OCI-LY1 (cell line): ENCODE measurements at regions not wholly inside any gene's neighbourhood (a gene's known extent, or its start where the extent isn't known, plus 50 kb on each side); places are given as distances from the start of the nearest gene placed in this dataset.

Experiments used
- EZH2 ChIP-seq: fragments of 200-600 bp; sonication (generic), shearing (Covaris generic); IDR thresholded peaks from 2 replicates; pipeline ENCODE4 v1.8.0; 2017; ENCODE audit warnings: borderline replicate concordance, mixed run types, mild to moderate bottlenecking, antibody characterized with exemption, low read length, moderate library complexity, mixed read lengths
- TF ChIP-seq, protein P1 (sequence below): fragments of 200-600 bp; sonication (generic), shearing (Covaris generic); IDR thresholded peaks from 2 replicates; pipeline ENCODE4 v1.5.1; 2017; ENCODE audit warnings: mild to moderate bottlenecking, antibody characterized with exemption, low read length, moderate library complexity, mixed read lengths

GRCh38 chr19:28670836-28671235, 542.1 kb downstream of the UQCRFS1 start:
- TF ChIP-seq, protein P1, sequence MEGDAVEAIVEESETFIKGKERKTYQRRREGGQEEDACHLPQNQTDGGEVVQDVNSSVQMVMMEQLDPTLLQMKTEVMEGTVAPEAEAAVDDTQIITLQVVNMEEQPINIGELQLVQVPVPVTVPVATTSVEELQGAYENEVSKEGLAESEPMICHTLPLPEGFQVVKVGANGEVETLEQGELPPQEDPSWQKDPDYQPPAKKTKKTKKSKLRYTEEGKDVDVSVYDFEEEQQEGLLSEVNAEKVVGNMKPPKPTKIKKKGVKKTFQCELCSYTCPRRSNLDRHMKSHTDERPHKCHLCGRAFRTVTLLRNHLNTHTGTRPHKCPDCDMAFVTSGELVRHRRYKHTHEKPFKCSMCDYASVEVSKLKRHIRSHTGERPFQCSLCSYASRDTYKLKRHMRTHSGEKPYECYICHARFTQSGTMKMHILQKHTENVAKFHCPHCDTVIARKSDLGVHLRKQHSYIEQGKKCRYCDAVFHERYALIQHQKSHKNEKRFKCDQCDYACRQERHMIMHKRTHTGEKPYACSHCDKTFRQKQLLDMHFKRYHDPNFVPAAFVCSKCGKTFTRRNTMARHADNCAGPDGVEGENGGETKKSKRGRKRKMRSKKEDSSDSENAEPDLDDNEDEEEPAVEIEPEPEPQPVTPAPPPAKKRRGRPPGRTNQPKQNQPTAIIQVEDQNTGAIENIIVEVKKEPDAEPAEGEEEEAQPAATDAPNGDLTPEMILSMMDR = no peak
- TF ChIP-seq EZH2 = no peak
